Transverse colon (tissue), 4 donors: ENCODE measurements at regions not wholly inside any gene's neighbourhood (a gene's known extent, or its start where the extent isn't known, plus 50 kb on each side); places are given as distances from the start of the nearest gene placed in this dataset.

ENCODE experiments used
- CTCF ChIP-seq, 5 experiments: fragments of 200-600 bp in 3 of 5; fragments of 450-650 bp in 2 of 5; sonication (generic) in 3 of 5; IDR thresholded peaks; 1 replicate in 2 of 5; 2 replicates in 3 of 5; pipeline ENCODE4 v1.5.1; 2016 to 2017; ENCODE audit warnings: antibody characterized with exemption in 5 of 5, inconsistent platforms in 3 of 5, mild to moderate bottlenecking in 2 of 5, moderate library complexity in 1 of 5
- EP300 ChIP-seq: sonication (generic); formaldehyde crosslinking; IDR thresholded peaks from one replicate; pipeline ENCODE4 v1.6.1; 2017; ENCODE audit warnings: antibody characterized with exemption, low read depth
- POLR2AphosphoS5 ChIP-seq, 3 donors: sonication (generic); formaldehyde crosslinking; IDR thresholded peaks; one replicate each; pipeline ENCODE4 v1.6.1; 2016; ENCODE audit warnings: antibody characterized with exemption in 3 of 3

DNA sequence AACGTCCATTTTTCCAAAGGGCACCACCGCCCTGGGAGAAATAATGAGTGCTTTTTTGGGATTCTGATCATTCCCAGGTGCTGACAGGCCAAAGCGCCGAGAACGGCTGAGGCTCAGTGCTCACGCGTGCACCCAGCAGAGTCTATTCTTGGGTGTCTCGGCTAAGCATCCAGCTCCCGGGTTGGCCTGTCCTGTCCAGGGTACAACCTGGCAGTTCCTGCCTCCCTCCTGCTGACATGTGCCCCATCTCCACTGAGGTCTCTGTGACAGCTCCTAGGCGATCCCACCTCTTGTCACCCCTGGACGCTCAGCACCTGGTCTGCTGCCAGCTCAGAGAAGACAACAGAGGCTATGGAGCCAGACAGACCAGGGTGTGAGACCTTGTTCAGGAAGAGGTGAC, 684.5 kb downstream of the PTPRU start:
- no peak for TF ChIP-seq CTCF (IDR thresholded peaks at IDR 0.05)
- no peak for TF ChIP-seq EP300
- TF ChIP-seq POLR2AphosphoS5 (IDR thresholded peaks at IDR 0.05), result no peak
